IMR-90 (cell line): ENCODE measurements at regions not wholly inside any gene's neighbourhood (a gene's known extent, or its start where the extent isn't known, plus 50 kb on each side); places are given as distances from the start of the nearest gene placed in this dataset.

Experiments used
- MAFK ChIP-seq: IDR thresholded peaks from 2 replicates; pipeline ENCODE4 v1.6.1; 2012; ENCODE audit warnings: low read depth, low read length, improper control_type of control experiment
- MAZ ChIP-seq: IDR thresholded peaks from 2 replicates; pipeline ENCODE4 v1.6.1; 2012; ENCODE audit warnings: low read depth, mild to moderate bottlenecking, low read length, improper control_type of control experiment, moderate library complexity, borderline replicate concordance
- POLR2A ChIP-seq: IDR thresholded peaks from 2 replicates; pipeline ENCODE4 v1.6.1; 2012; ENCODE audit warnings: mild to moderate bottlenecking, low read depth, low read length
- RCOR1 ChIP-seq: IDR thresholded peaks from 2 replicates; pipeline ENCODE4 v1.6.1; 2012; ENCODE audit warnings: mild to moderate bottlenecking, low read length, improper control_type of control experiment; ENCODE audit not compliant: insufficient replicate concordance
- RFX5 ChIP-seq: IDR thresholded peaks from 2 replicates; pipeline ENCODE4 v1.8.0; 2012; ENCODE audit warnings: low read depth, mild to moderate bottlenecking, low read length, moderate library complexity
- SMC3 ChIP-seq: fragments of 150-350 bp; IDR thresholded peaks from 2 replicates; pipeline ENCODE4 v1.6.1; 2016; ENCODE audit warnings: low read depth, mild to moderate bottlenecking, antibody characterized with exemption, low read length, moderate library complexity

DNA sequence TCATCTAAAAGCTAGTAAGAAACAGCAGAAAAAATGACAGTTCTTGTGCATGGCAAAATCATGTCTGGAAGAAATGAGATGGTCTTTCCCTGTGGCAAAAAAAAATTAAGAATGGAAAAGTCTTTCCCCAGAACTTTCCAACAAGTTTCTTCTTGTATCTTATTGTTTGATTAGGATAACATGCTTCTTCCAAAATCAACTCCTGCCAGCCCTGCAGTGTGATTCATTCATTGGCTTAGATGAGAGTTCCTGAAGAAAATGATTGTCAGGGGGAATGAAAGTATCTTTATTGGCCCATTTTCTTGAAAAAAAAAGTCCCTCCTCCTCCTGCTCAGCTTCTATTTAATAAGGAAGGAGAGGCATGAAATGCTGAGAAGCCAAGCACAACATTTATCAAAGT is 407.7 kb downstream of the ARAP2 start:
- TF ChIP-seq POLR2A = no peak
- TF ChIP-seq RCOR1 = no peak
- TF ChIP-seq SMC3 = no peak
- no peak for TF ChIP-seq RFX5
- no peak for TF ChIP-seq MAFK
- no peak for TF ChIP-seq MAZ
